ENCODE measurements at regions not wholly inside any gene's neighbourhood (a gene's known extent, or its start where the extent isn't known, plus 50 kb on each side); places are given as distances from the start of the nearest gene placed in this dataset.

- H3K36me3 Mint-ChIP-seq: no peaks in the 10 kb centered on the region
- H3K27ac Mint-ChIP-seq: no peak overlapping the region
- peaks cover 3 to 4% of the 10 kb centered on the region in 2 donors for H3K9me3 Mint-ChIP-seq
- DNase-seq (no peak), ATAC-seq (replicated peaks) (no peak)
- no peak overlapping the region for H3K4me3 Mint-ChIP-seq
- no peaks in the 10 kb centered on the region for H3K27me3 Mint-ChIP-seq
- H3K4me1 Mint-ChIP-seq: no peaks in the 10 kb centered on the region
Measured at GRCh38 chr20:12610871-12611270, 397.9 kb upstream of the SPTLC3 start.

- ATAC-seq (replicated peaks) (no peak), DNase-seq (no peak)
- no peak overlapping the region for H3K27ac Mint-ChIP-seq
- no peak overlapping the region for H3K4me3 Mint-ChIP-seq
- H3K36me3 Mint-ChIP-seq: no peaks in the 10 kb centered on the region
- peaks cover 9 to 14% of the 10 kb centered on the region in 2 donors for H3K9me3 Mint-ChIP-seq
- H3K27me3 Mint-ChIP-seq: no peaks in the 10 kb centered on the region
- H3K4me1 Mint-ChIP-seq: no peaks in the 10 kb centered on the region
Measured at GRCh38 chr20:12614764-12615163, 394.0 kb upstream of the SPTLC3 start.

GRCh38 chr20:12617076-12617475, 391.7 kb upstream of the SPTLC3 start:
- Mint-ChIP-seq H3K9me3 (peaks cover 9 to 14% of the 10 kb centered on the region in 2 donors), H3K4me1 (no peaks in the 10 kb centered on the region), H3K27me3 (no peaks in the 10 kb centered on the region), H3K36me3 (no peaks in the 10 kb centered on the region), H3K4me3 (no peak overlapping the region), H3K27ac (no peak overlapping the region)
- ATAC-seq (replicated peaks) (no peak), DNase-seq (no peak)

- no peak for ATAC-seq (replicated peaks)
- no peaks in the 10 kb centered on the region for H3K36me3 Mint-ChIP-seq
- no peak overlapping the region for H3K4me3 Mint-ChIP-seq
- no peak for DNase-seq
- no peak overlapping the region for H3K27ac Mint-ChIP-seq
- H3K27me3 Mint-ChIP-seq: no peaks in the 10 kb centered on the region
- H3K9me3 Mint-ChIP-seq: peaks cover 0 to 5% of the 10 kb centered on the region in 2 donors
- no peaks in the 10 kb centered on the region for H3K4me1 Mint-ChIP-seq
Measured at GRCh38 chr20:12623870-12624269, 384.9 kb upstream of the SPTLC3 start.

- peaks cover 0 to 5% of the 10 kb centered on the region in 2 donors for H3K9me3 Mint-ChIP-seq
- no peaks in the 10 kb centered on the region for H3K4me1 Mint-ChIP-seq
- no peaks in the 10 kb centered on the region for H3K27me3 Mint-ChIP-seq
- DNase-seq: no peak
- no peak for ATAC-seq (replicated peaks)
- no peak overlapping the region for H3K4me3 Mint-ChIP-seq
- no peaks in the 10 kb centered on the region for H3K36me3 Mint-ChIP-seq
- H3K27ac Mint-ChIP-seq: no peak overlapping the region
Measured at GRCh38 chr20:12627485-12627884, 381.3 kb upstream of the SPTLC3 start.

- Mint-ChIP-seq H3K9me3 (no peaks in the 10 kb centered on the region), H3K36me3 (no peaks in the 10 kb centered on the region), H3K4me1 (no peaks in the 10 kb centered on the region), H3K4me3 (no peak overlapping the region), H3K27ac (no peak overlapping the region), H3K27me3 (no peaks in the 10 kb centered on the region)
- DNase-seq (no peak), ATAC-seq (replicated peaks) (no peak)
Measured at GRCh38 chr20:12638633-12639312, 370.0 kb upstream of the SPTLC3 start.

- Mint-ChIP-seq H3K9me3 (no peaks in the 10 kb centered on the region), H3K27ac (no peak overlapping the region), H3K27me3 (no peaks in the 10 kb centered on the region), H3K4me3 (no peak overlapping the region), H3K36me3 (no peaks in the 10 kb centered on the region), H3K4me1 (no peaks in the 10 kb centered on the region)
- ATAC-seq (replicated peaks) (no peak), DNase-seq (no peak)
Measured at GRCh38 chr20:12640251-12640650, 368.5 kb upstream of the SPTLC3 start.

GRCh38 chr20:12641619-12642018, 367.2 kb upstream of the SPTLC3 start:
- H3K4me3 Mint-ChIP-seq: no peak overlapping the region
- no peaks in the 10 kb centered on the region for H3K4me1 Mint-ChIP-seq
- H3K27ac Mint-ChIP-seq: no peak overlapping the region
- no peak for ATAC-seq (replicated peaks)
- no peaks in the 10 kb centered on the region for H3K9me3 Mint-ChIP-seq
- H3K27me3 Mint-ChIP-seq: no peaks in the 10 kb centered on the region
- no peak for DNase-seq
- H3K36me3 Mint-ChIP-seq: no peaks in the 10 kb centered on the region

- Mint-ChIP-seq H3K36me3 (no peaks in the 10 kb centered on the region), H3K4me1 (no peaks in the 10 kb centered on the region), H3K27ac (no peak overlapping the region), H3K27me3 (no peaks in the 10 kb centered on the region), H3K9me3 (no peaks in the 10 kb centered on the region), H3K4me3 (no peak overlapping the region)
- DNase-seq (no peak), ATAC-seq (replicated peaks) (no peak)
Measured at GRCh38 chr20:12644461-12644860, 364.3 kb upstream of the SPTLC3 start.

- no peaks in the 10 kb centered on the region for H3K4me1 Mint-ChIP-seq
- H3K9me3 Mint-ChIP-seq: no peaks in the 10 kb centered on the region
- H3K4me3 Mint-ChIP-seq: no peak overlapping the region
- no peak overlapping the region for H3K27ac Mint-ChIP-seq
- DNase-seq (no peak), ATAC-seq (replicated peaks) (no peak)
- no peaks in the 10 kb centered on the region for H3K36me3 Mint-ChIP-seq
- H3K27me3 Mint-ChIP-seq: no peaks in the 10 kb centered on the region
Measured at GRCh38 chr20:12649234-12649633, 359.5 kb upstream of the SPTLC3 start.

GRCh38 chr20:12653642-12654041, 355.1 kb upstream of the SPTLC3 start:
- no peaks in the 10 kb centered on the region for H3K36me3 Mint-ChIP-seq
- H3K27ac Mint-ChIP-seq: no peak overlapping the region
- peaks cover 5 to 6% of the 10 kb centered on the region in 2 donors for H3K9me3 Mint-ChIP-seq
- no peaks in the 10 kb centered on the region for H3K27me3 Mint-ChIP-seq
- DNase-seq (no peak), ATAC-seq (replicated peaks) (no peak)
- H3K4me3 Mint-ChIP-seq: no peak overlapping the region
- H3K4me1 Mint-ChIP-seq: no peaks in the 10 kb centered on the region

- no peaks in the 10 kb centered on the region for H3K27me3 Mint-ChIP-seq
- ATAC-seq (replicated peaks): no peak
- no peak overlapping the region for H3K4me3 Mint-ChIP-seq
- H3K36me3 Mint-ChIP-seq: no peaks in the 10 kb centered on the region
- DNase-seq: no peak
- peaks cover 10% of the 10 kb centered on the region in 2 donors for H3K9me3 Mint-ChIP-seq
- H3K4me1 Mint-ChIP-seq: no peaks in the 10 kb centered on the region
- no peak overlapping the region for H3K27ac Mint-ChIP-seq
Measured at GRCh38 chr20:12659942-12660341, 348.8 kb upstream of the SPTLC3 start.

GRCh38 chr20:12660918-12661317, 347.9 kb upstream of the SPTLC3 start:
- no peak overlapping the region for H3K27ac Mint-ChIP-seq
- no peaks in the 10 kb centered on the region for H3K36me3 Mint-ChIP-seq
- H3K9me3 Mint-ChIP-seq: peaks cover 8 to 12% of the 10 kb centered on the region in 2 donors
- no peaks in the 10 kb centered on the region for H3K4me1 Mint-ChIP-seq
- ATAC-seq (replicated peaks) (no peak), DNase-seq (no peak)
- no peaks in the 10 kb centered on the region for H3K27me3 Mint-ChIP-seq
- no peak overlapping the region for H3K4me3 Mint-ChIP-seq

- Mint-ChIP-seq H3K4me3 (no peak overlapping the region), H3K9me3 (peaks cover 0 to 10% of the 10 kb centered on the region in 2 donors), H3K4me1 (no peaks in the 10 kb centered on the region), H3K36me3 (no peaks in the 10 kb centered on the region), H3K27ac (no peak overlapping the region), H3K27me3 (no peaks in the 10 kb centered on the region)
- no peak for DNase-seq
- ATAC-seq (replicated peaks): no peak
Measured at GRCh38 chr20:12670301-12670700, 338.5 kb upstream of the SPTLC3 start.

- Mint-ChIP-seq H3K9me3 (peaks cover 0 to 10% of the 10 kb centered on the region in 2 donors), H3K36me3 (no peaks in the 10 kb centered on the region)
- ATAC-seq (replicated peaks): no peak
Measured at GRCh38 chr20:12673352-12673751, 335.4 kb upstream of the SPTLC3 start.

GRCh38 chr20:12677925-12678324, 330.8 kb upstream of the SPTLC3 start:
- H3K27ac Mint-ChIP-seq: no peak overlapping the region
- no peaks in the 10 kb centered on the region for H3K4me1 Mint-ChIP-seq
- no peaks in the 10 kb centered on the region for H3K27me3 Mint-ChIP-seq

More at GRCh38 chr20:12673352-12673751, 335.4 kb upstream of the SPTLC3 start:
- Mint-ChIP-seq H3K27me3 (no peaks in the 10 kb centered on the region), H3K4me1 (no peaks in the 10 kb centered on the region), H3K4me3 (no peak overlapping the region), H3K27ac (no peak overlapping the region)
- no peak for DNase-seq

More at GRCh38 chr20:12677925-12678324, 330.8 kb upstream of the SPTLC3 start:
- peaks cover 0 to 4% of the 10 kb centered on the region in 2 donors for H3K9me3 Mint-ChIP-seq
- ATAC-seq (replicated peaks) (no peak), DNase-seq (no peak)
- H3K4me3 Mint-ChIP-seq: no peak overlapping the region
- H3K36me3 Mint-ChIP-seq: no peaks in the 10 kb centered on the region
